AG09309 (cell line): ENCODE measurements at regions not wholly inside any gene's neighbourhood (a gene's known extent, or its start where the extent isn't known, plus 50 kb on each side); places are given as distances from the start of the nearest gene placed in this dataset.
"Not testable (repeated sequence)": the region's sequence is repeated elsewhere in the genome, so short reads cannot be mapped to it uniquely, and the experiment has no call there.

Experiments
- DNase-seq: peaks from one replicate; pipeline ENCODE4 v3.0.0-alpha.2; 2010; ENCODE audit warnings: low read depth
- H3K4me3 ChIP-seq: 2 replicates; pipeline ENCODE4 v1.5.1; 2011; ENCODE audit warnings: mild to moderate bottlenecking, low read depth, low read length, moderate library complexity; ENCODE audit not compliant: control insufficient read depth
- CTCF ChIP-seq: IDR thresholded peaks from 2 replicates; pipeline ENCODE4 v1.5.1; 2011; ENCODE audit warnings: mild to moderate bottlenecking, low read depth, low read length, inconsistent platforms; ENCODE audit not compliant: insufficient read depth, control insufficient read depth; ENCODE audit errors: missing control alignments

GRCh38 chr13:22893204-22893603 is 287.6 kb upstream of the SGCG start:
- H3K4me3 ChIP-seq: no peak overlapping the region
- no peak for DNase-seq
- no peak for TF ChIP-seq CTCF

DNA sequence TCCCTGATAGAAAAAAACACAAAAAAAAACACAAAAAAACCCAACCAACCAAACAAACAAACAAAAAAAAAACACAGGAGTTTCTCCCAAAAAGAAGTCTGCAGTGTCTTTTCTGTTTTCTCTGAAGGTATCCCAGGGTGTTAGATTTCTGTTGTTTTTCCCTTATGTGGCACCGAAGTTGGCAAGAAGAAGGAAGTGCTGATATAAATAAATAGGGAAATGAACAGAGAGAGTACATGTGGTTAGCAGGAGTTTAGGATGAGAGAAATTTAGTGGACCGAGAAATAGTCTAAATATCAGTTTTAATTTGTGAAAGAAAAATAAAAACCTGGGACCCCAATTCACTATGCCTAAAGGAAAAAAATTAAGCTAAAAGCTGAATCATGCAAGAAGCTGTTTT is 287.0 kb upstream of the SGCG start:
- DNase-seq: no peak
- no peak overlapping the region for H3K4me3 ChIP-seq
- no peak for TF ChIP-seq CTCF

GRCh38 chr13:22897571-22898314 is 283.0 kb upstream of the SGCG start:
- H3K4me3 ChIP-seq: no peak overlapping the region

GRCh38 chr13:22900416-22900951 is 280.3 kb upstream of the SGCG start:
- H3K4me3 ChIP-seq, DNase-seq: not testable (repeated sequence)

More at GRCh38 chr13:22897571-22898314, 283.0 kb upstream of the SGCG start:
- no peak for DNase-seq
- no peak for TF ChIP-seq CTCF

DNA sequence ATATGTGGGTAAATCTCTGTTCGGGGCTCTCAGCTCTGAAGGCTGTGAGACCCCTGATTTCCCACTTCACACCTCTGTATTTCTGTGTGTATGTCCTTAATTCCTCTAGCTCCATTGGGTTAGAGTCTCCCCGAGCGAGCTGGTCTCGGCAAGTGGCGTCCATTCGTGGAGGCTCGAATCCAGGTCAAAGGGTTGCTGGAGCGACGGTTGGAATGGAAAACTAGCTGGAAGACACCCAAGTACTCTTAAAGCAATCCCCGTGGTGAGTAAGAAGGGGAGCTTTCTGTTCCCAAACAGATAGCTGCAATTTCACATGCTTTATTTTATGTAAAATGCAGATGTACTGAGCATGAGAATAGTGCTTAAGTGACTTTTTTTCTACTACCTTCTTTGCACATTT is 277.5 kb upstream of the SGCG start:
- no peak overlapping the region for H3K4me3 ChIP-seq
- no peak for TF ChIP-seq CTCF
- DNase-seq: no peak

DNA sequence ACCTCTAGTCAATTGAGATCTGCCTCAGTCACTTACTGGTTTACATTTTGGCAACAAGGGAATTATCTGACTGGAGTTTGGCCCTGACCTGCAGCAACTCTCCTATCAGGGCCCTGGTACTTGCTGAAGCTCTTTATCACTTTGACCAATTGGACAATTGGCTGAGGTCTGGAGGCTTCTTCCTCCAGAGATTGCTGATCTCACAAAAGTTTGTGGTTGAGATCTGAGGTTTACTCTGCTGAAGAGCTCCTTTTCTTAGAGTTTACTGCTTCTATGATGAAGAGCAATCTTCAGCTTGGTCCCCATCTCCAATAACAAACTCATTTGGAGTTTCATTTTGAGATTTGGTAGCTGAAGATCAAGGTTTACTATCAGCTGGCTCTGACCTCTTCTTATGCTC is 276.9 kb upstream of the SGCG start:
- no peak overlapping the region for H3K4me3 ChIP-seq
- DNase-seq: no peak
- TF ChIP-seq CTCF: no peak

DNA sequence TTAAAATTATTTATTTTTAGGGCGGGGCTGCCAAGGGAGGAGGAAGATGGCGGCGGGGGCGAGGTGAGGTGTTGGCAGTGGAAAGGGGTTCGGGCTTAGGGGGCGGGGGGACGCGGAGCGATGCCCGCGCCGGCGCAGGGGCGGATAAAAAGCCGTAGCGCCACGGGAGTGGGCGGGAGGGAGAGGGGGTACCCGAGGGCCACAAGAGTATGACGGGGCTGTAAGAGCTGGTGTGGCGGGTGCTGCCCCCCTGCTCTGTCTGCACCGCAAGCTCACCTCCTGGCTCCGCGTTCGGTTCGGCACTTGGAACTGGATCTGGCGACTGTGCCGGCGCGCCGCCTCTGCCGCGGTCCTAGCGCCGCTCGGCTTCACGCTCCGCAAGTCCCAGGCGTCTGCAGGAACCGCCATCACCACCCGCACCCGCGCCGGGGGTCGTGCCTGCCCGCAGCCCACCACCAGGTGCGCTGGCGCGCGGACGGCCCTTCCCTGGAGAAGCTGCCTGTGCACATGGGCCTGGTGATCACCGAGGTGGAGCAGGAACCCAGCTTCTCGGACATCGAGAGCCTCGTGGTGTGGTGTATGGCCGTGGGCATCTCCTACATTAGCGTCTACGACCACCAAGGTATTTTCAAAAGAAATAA is 265.2 kb upstream of the SGCG start:
- TF ChIP-seq CTCF: no peak
- peak overlapping the region; percentile 46 for H3K4me3 ChIP-seq
- no peak for DNase-seq

DNA sequence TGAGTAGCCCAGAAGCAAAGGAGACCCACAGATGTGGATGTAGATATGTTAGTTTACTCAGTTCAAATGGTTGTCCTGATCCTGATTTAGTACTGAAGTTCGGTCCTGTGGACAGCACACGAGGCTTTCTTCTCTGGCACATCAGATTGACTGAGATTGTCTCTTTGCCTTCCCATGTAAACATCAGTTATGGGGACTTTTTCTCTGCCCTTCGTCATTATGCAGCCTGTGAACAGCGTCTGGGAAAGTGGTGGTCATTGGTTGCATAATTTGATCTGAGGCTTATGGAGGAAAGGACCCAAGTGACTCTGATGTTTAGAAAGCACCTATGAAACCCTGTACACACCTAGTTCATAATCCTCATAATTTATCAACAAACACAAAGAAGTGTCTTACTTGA is 264.5 kb upstream of the SGCG start:
- not testable (repeated sequence) for DNase-seq, H3K4me3 ChIP-seq
